Smooth muscle cell (in vitro differentiated cells): ENCODE measurements at regions not wholly inside any gene's neighbourhood (a gene's known extent, or its start where the extent isn't known, plus 50 kb on each side); places are given as distances from the start of the nearest gene placed in this dataset.

Experiments used
- DNase-seq: peaks from one replicate; lab custom pipeline; 2025; ENCODE audit not compliant: unreplicated experiment; lab: John Stamatoyannopoulos, UW
- H2AFZ ChIP-seq: fragments of 200-600 bp; sonication (generic); 2 replicates; pipeline ENCODE4 v1.6.0; 2016; ENCODE audit warnings: antibody characterized with exemption, low read depth, mild to moderate bottlenecking
- H3F3A ChIP-seq: fragments of 200-600 bp; sonication (generic); 2 replicates; pipeline ENCODE4 v1.6.0; 2017; ENCODE audit warnings: antibody characterized with exemption, low read depth
- H3K27ac ChIP-seq: fragments of 200-600 bp; sonication (generic); 2 replicates; pipeline ENCODE4 v1.5.1; 2016; ENCODE audit warnings: low read depth, mild to moderate bottlenecking
- H3K27me3 ChIP-seq: fragments of 200-600 bp; sonication (generic); 2 replicates; pipeline ENCODE4 v1.6.1; 2016; ENCODE audit warnings: low read depth, mild to moderate bottlenecking
- H3K36me3 ChIP-seq: fragments of 200-600 bp; sonication (generic); 2 replicates; pipeline ENCODE4 v1.5.1; 2016; ENCODE audit warnings: low read depth
- H3K4me1 ChIP-seq: fragments of 200-600 bp; sonication (generic); 2 replicates; pipeline ENCODE4 v1.5.1; 2016; ENCODE audit warnings: low read depth
- H3K4me2 ChIP-seq: fragments of 200-600 bp; sonication (generic); 2 replicates; pipeline ENCODE4 v1.6.0; 2016; ENCODE audit warnings: mild to moderate bottlenecking
- H3K4me3 ChIP-seq: fragments of 200-600 bp; sonication (generic); 2 replicates; pipeline ENCODE4 v1.5.1; 2016; ENCODE audit warnings: mild to moderate bottlenecking
- H3K79me2 ChIP-seq: fragments of 200-600 bp; sonication (generic); 2 replicates; pipeline ENCODE4 v1.6.0; 2016; ENCODE audit warnings: low read depth, mild to moderate bottlenecking
- H3K9ac ChIP-seq: fragments of 200-600 bp; sonication (generic); 2 replicates; pipeline ENCODE4 v1.6.0; 2016; ENCODE audit warnings: low read depth
- H3K9me3 ChIP-seq: fragments of 200-600 bp; sonication (generic); replicated peaks from 2 replicates; pipeline ENCODE4 v1.5.1; 2016; ENCODE audit warnings: low read depth
- H4K20me1 ChIP-seq: fragments of 200-600 bp; sonication (generic); 2 replicates; pipeline ENCODE4 v1.6.0; 2016; ENCODE audit warnings: low read depth
- WGBS: methylation state at CpG from one replicate; pipeline ENCODE4 v1.1.7; 2016; ENCODE audit warnings: low lambda C conversion rate; 5-methylcytosine and 5-hydroxymethylcytosine counted together
- TF ChIP-seq, protein P1 (sequence below): fragments of 200-600 bp; sonication (generic); IDR thresholded peaks from 2 replicates; pipeline ENCODE4 v1.5.1; 2017; ENCODE audit warnings: borderline replicate concordance, mild to moderate bottlenecking, antibody characterized with exemption; ENCODE audit not compliant: insufficient read depth, poor library complexity, severe bottlenecking

- no peak overlapping the region for H3K9ac ChIP-seq
- no peaks in the 10 kb centered on the region for H3F3A ChIP-seq
- peak overlapping the region; percentile 27 for H3K27ac ChIP-seq
- H3K36me3 ChIP-seq, result no peaks in the 10 kb centered on the region
- no peak overlapping the region for H3K4me3 ChIP-seq
- no peaks in the 10 kb centered on the region for H4K20me1 ChIP-seq
- no peaks in the 10 kb centered on the region for H3K79me2 ChIP-seq
- no peaks in the 10 kb centered on the region for H3K27me3 ChIP-seq
- peaks cover 3% of the 10 kb centered on the region for H3K4me1 ChIP-seq
- TF ChIP-seq, protein P1, sequence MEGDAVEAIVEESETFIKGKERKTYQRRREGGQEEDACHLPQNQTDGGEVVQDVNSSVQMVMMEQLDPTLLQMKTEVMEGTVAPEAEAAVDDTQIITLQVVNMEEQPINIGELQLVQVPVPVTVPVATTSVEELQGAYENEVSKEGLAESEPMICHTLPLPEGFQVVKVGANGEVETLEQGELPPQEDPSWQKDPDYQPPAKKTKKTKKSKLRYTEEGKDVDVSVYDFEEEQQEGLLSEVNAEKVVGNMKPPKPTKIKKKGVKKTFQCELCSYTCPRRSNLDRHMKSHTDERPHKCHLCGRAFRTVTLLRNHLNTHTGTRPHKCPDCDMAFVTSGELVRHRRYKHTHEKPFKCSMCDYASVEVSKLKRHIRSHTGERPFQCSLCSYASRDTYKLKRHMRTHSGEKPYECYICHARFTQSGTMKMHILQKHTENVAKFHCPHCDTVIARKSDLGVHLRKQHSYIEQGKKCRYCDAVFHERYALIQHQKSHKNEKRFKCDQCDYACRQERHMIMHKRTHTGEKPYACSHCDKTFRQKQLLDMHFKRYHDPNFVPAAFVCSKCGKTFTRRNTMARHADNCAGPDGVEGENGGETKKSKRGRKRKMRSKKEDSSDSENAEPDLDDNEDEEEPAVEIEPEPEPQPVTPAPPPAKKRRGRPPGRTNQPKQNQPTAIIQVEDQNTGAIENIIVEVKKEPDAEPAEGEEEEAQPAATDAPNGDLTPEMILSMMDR, result no peak
- H3K9me3 ChIP-seq, result no peaks in the 10 kb centered on the region
- 68% methylated on average over 16 of the region's 16 CpGs for WGBS
- peak overlapping the region; percentile 4 for H3K4me2 ChIP-seq
- DNase-seq, result no peak
- no peak overlapping the region for H2AFZ ChIP-seq
Measured at GRCh38 chr1:109823543-109824348, 60.0 kb upstream of the EPS8L3 start.

DNA sequence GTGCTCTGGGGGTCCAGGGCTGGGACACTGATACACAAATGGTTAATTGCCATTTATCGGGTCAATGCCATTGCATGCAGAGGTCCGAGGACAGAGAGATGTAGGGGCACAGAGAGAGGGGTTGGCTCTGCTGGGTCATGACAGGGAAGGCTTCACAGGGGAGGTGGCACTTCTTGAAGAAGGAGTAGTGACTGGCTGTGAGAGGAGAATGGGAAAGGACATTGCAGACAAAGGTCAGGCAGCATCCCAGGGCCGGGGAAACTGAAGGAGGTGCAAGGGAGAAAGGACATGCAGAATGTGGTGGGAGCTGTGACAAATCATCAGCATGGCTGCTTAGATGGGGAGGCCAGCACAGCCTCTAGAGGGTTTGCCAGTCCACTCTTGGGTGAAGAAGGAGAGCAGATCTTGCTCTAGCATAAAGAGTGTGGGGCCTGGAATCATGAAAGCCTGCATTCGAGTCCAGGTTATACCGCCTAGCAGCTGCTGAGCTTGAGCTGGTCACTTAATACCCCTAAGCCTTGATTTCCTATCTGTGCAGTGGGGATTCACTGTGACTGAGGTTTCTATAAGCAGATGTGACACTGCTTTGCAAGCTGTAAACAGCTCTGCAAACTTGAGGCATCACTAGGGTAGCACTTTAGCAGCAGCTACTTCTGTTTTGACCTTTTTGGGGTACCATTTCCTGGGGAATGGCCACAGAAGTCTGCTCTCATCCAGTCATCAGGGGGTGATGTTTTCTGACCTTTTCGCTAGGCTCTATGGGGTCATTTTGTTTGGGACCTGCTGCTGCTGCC, 59.2 kb upstream of the EPS8L3 start:
- TF ChIP-seq, protein P1, result no peak
- Histone ChIP-seq H3K27me3 (no peaks in the 10 kb centered on the region), H3K9ac (no peak overlapping the region), H3K4me3 (no peak overlapping the region), H3K9me3 (no peaks in the 10 kb centered on the region), H3K79me2 (no peaks in the 10 kb centered on the region), H2AFZ (no peak overlapping the region), H3K27ac (peak overlapping the region; percentile 27), H3K4me1 (peaks cover 3% of the 10 kb centered on the region), H3F3A (no peaks in the 10 kb centered on the region), H3K4me2 (peak overlapping the region; percentile 4), H3K36me3 (no peaks in the 10 kb centered on the region), H4K20me1 (no peaks in the 10 kb centered on the region)
- WGBS, result 78% methylated on average over 6 of the region's 6 CpGs
- DNase-seq, result no peak

GRCh38 chr1:109821831-109822745, 58.4 kb upstream of the EPS8L3 start:
- Histone ChIP-seq H3K4me1 (peaks cover 3% of the 10 kb centered on the region), H3K79me2 (no peaks in the 10 kb centered on the region), H3K4me2 (peak overlapping the region; percentile 35), H2AFZ (no peak overlapping the region), H3F3A (no peaks in the 10 kb centered on the region), H3K27me3 (no peaks in the 10 kb centered on the region), H3K4me3 (no peak overlapping the region), H3K27ac (peak overlapping the region; percentile 38), H3K36me3 (no peaks in the 10 kb centered on the region), H3K9ac (no peak overlapping the region), H3K9me3 (no peaks in the 10 kb centered on the region), H4K20me1 (no peaks in the 10 kb centered on the region)
- TF ChIP-seq, protein P1, result no peak
- no peak for DNase-seq
- 60% methylated on average over 14 of the region's 14 CpGs for WGBS
